Caco-2 (cell line): ENCODE measurements at regions not wholly inside any gene's neighbourhood (a gene's known extent, or its start where the extent isn't known, plus 50 kb on each side); places are given as distances from the start of the nearest gene placed in this dataset.

Experiments used
- BruUV-seq: library from RNA; stranded (reverse); fragments of 400-500 nt; replicated peaks from 2 replicates; lab custom pipeline; 2021; lab: Mats Ljungman, UMichigan
- CTCF ChIA-PET: fragments of 300-600 bp; sonication (Branson Sonifier 250); formaldehyde crosslinking; loops from one replicate; lab custom pipeline; 2022; ENCODE audit warnings: antibody characterized with exemption; lab: Charles Lee
- POLR2A ChIA-PET: fragments of 300-600 bp; sonication (Branson Sonifier 250); formaldehyde crosslinking; loops from one replicate; lab custom pipeline; 2022; ENCODE audit warnings: antibody characterized with exemption; lab: Charles Lee
- DNase-seq, 2 experiments: peaks; one replicate each; pipeline versions ENCODE4 v3.0.0 to v3.0.0-alpha.2; 2020 to 2022
- H3K27me3 ChIP-seq: replicated peaks from 2 replicates; pipeline ENCODE4 v1.6.0; 2011; ENCODE audit warnings: low read length; ENCODE audit not compliant: control insufficient read depth, insufficient read depth
- H3K36me3 ChIP-seq: 2 replicates; pipeline ENCODE4 v1.5.1; 2011; ENCODE audit warnings: low read length; ENCODE audit not compliant: control insufficient read depth, insufficient read depth
- H3K4me1 ChIP-seq: fragments of 250-450 bp; sonication (Bioruptor Pico); 2 replicates; pipeline ENCODE4 v1.5.1; 2020; ENCODE audit warnings: mild to moderate bottlenecking
- H3K4me3 ChIP-seq: 2 replicates; pipeline ENCODE4 v1.5.1; 2011; ENCODE audit warnings: low read depth, mild to moderate bottlenecking, control low read depth, low read length
- H3K9me3 ChIP-seq: fragments of 250-450 bp; sonication (Bioruptor Pico); 2 replicates; pipeline ENCODE4 v1.5.1; 2020; ENCODE audit warnings: mild to moderate bottlenecking, moderate library complexity
- H3K27ac Mint-ChIP-seq: one replicate; pipeline ENCODE4 v1.8.0; 2022; ENCODE audit warnings: mixed read lengths; ENCODE audit not compliant: unreplicated experiment
- H3K27me3 Mint-ChIP-seq: one replicate; pipeline ENCODE4 v1.8.0; 2022; ENCODE audit warnings: mixed read lengths; ENCODE audit not compliant: insufficient read depth, unreplicated experiment
- H3K36me3 Mint-ChIP-seq: one replicate; pipeline ENCODE4 v1.8.0; 2022; ENCODE audit warnings: mild to moderate bottlenecking, mixed read lengths; ENCODE audit not compliant: insufficient read depth, unreplicated experiment
- H3K4me1 Mint-ChIP-seq: one replicate; pipeline ENCODE4 v1.8.0; 2022; ENCODE audit warnings: low read depth, mixed read lengths; ENCODE audit not compliant: unreplicated experiment
- H3K4me3 Mint-ChIP-seq: one replicate; pipeline ENCODE4 v1.8.0; 2022; ENCODE audit warnings: mild to moderate bottlenecking, moderate library complexity, mixed read lengths; ENCODE audit not compliant: unreplicated experiment
- H3K9me3 Mint-ChIP-seq: one replicate; pipeline ENCODE4 v1.8.0; 2022; ENCODE audit warnings: mixed read lengths; ENCODE audit not compliant: unreplicated experiment
- CTCF ChIP-seq, 2 experiments: fragments of 200-600 bp in 1 of 2; IDR thresholded peaks; 1 replicate in 1 of 2; 2 replicates in 1 of 2; pipeline versions ENCODE4 v1.5.1 to v1.8.0; 2011 to 2022; ENCODE audit warnings: antibody characterized with exemption in 1 of 2, control low read depth in 1 of 2, inconsistent platforms in 1 of 2, low read depth in 1 of 2, low read length in 1 of 2, mild to moderate bottlenecking in 1 of 2, moderate library complexity in 1 of 2; ENCODE audit not compliant: insufficient read depth in 1 of 2, severe bottlenecking in 1 of 2, unreplicated experiment in 1 of 2
- intact Hi-C: fragments of 100-400 bp; cut with micrococcal nuclease; formaldehyde crosslinking; loops from one replicate; pipeline ENCODE4 v1.10.0; 2022; ENCODE audit not compliant: unreplicated experiment

- CTCF ChIA-PET: no interaction called here
- no peak overlapping the region for H3K27ac Mint-ChIP-seq
Measured at GRCh38 chr6:129954749-129955431, 63.5 kb upstream of the L3MBTL3 start.

GRCh38 chr6:129947797-129948196 lies 70.6 kb upstream of the L3MBTL3 start:
- ChIA-PET CTCF (interaction anchor here (1.0 kb wide), 1 partner anchor 11 kb away, joined by 4 read pairs; no protein-coding TSS in a partner anchor), POLR2A (no interaction called here)
- peaks cover 18% of the 10 kb centered on the region for H3K9me3 Mint-ChIP-seq
- H3K4me3 Mint-ChIP-seq: no peak overlapping the region
- no peak for TF ChIP-seq CTCF (IDR thresholded peaks at IDR 0.05; ENCODE audit: insufficient read depth in 1 of 2, low read depth in 1 of 2, low read length in 1 of 2, severe bottlenecking in 1 of 2, unreplicated experiment in 1 of 2)
- H3K27ac Mint-ChIP-seq: peak overlapping the region; percentile 85
- intact Hi-C loops: no loop called here
- H3K27me3 Mint-ChIP-seq: no peaks in the 10 kb centered on the region
- peaks cover 19% of the 10 kb centered on the region for H3K4me1 ChIP-seq
- peaks cover 9% of the 10 kb centered on the region for H3K36me3 Mint-ChIP-seq
- H3K36me3 ChIP-seq: no peaks in the 10 kb centered on the region
- peaks cover 28% of the 10 kb centered on the region for H3K4me1 Mint-ChIP-seq
- no peaks in the 10 kb centered on the region for H3K27me3 ChIP-seq
- BruUV-seq: no TSS peak
- no peak for DNase-seq
- H3K4me3 ChIP-seq: no peak overlapping the region
- H3K9me3 ChIP-seq: no peaks in the 10 kb centered on the region

More at GRCh38 chr6:129954749-129955431, 63.5 kb upstream of the L3MBTL3 start:
- peaks cover 5% of the 10 kb centered on the region for H3K4me1 Mint-ChIP-seq
- H3K36me3 Mint-ChIP-seq: no peaks in the 10 kb centered on the region
- no peak for DNase-seq
- POLR2A ChIA-PET: no interaction called here
- no peak overlapping the region for H3K4me3 Mint-ChIP-seq
- H3K4me3 ChIP-seq: no peak overlapping the region
- no TSS peak for BruUV-seq
- no peaks in the 10 kb centered on the region for H3K27me3 ChIP-seq
- no peaks in the 10 kb centered on the region for H3K9me3 ChIP-seq
- H3K9me3 Mint-ChIP-seq: peaks cover 9% of the 10 kb centered on the region
- no peaks in the 10 kb centered on the region for H3K27me3 Mint-ChIP-seq
- intact Hi-C loops: no loop called here
- H3K4me1 ChIP-seq: no peaks in the 10 kb centered on the region
- TF ChIP-seq CTCF (IDR thresholded peaks at IDR 0.05; ENCODE audit: insufficient read depth in 1 of 2, low read depth in 1 of 2, low read length in 1 of 2, severe bottlenecking in 1 of 2, unreplicated experiment in 1 of 2): no peak
- no peaks in the 10 kb centered on the region for H3K36me3 ChIP-seq

GRCh38 chr6:129946439-129947140 lies 71.8 kb upstream of the L3MBTL3 start:
- Histone ChIP-seq H3K27me3 (no peaks in the 10 kb centered on the region), H3K9me3 (no peaks in the 10 kb centered on the region), H3K4me3 (no peak overlapping the region), H3K36me3 (no peaks in the 10 kb centered on the region), H3K4me1 (peaks cover 19% of the 10 kb centered on the region)
- no peak for TF ChIP-seq CTCF (IDR thresholded peaks at IDR 0.05; ENCODE audit: insufficient read depth in 1 of 2, low read depth in 1 of 2, low read length in 1 of 2, severe bottlenecking in 1 of 2, unreplicated experiment in 1 of 2)
- ChIA-PET POLR2A (no interaction called here), CTCF (interaction anchor here (1.0 kb wide), 3 partner anchors 10 to 74 kb away, joined by 4 to 5 read pairs (median 4); no protein-coding TSS in a partner anchor)
- no peaks in the 10 kb centered on the region for H3K27me3 Mint-ChIP-seq
- H3K4me1 Mint-ChIP-seq: peaks cover 23% of the 10 kb centered on the region
- DNase-seq: peak; percentile 39 to 46
- peaks cover 9% of the 10 kb centered on the region for H3K36me3 Mint-ChIP-seq
- H3K9me3 Mint-ChIP-seq: peaks cover 10% of the 10 kb centered on the region
- H3K27ac Mint-ChIP-seq: peak overlapping the region; percentile 85
- intact Hi-C loops: no loop called here
- BruUV-seq: no TSS peak
- peak overlapping the region; percentile 63 for H3K4me3 Mint-ChIP-seq
